ENCODE measurements at regions not wholly inside any gene's neighbourhood (a gene's known extent, or its start where the extent isn't known, plus 50 kb on each side); places are given as distances from the start of the nearest gene placed in this dataset.

GRCh38 chr7:124516911-124517310, 248.7 kb downstream of the GPR37 start:
- no peak for TF ChIP-seq SPI1 (IDR thresholded peaks at IDR 0.05; ENCODE audit: low read depth, low read length)
- no peak for TF ChIP-seq POLR2A (IDR thresholded peaks at IDR 0.05; ENCODE audit: low read depth, low read length)
- TF ChIP-seq POLR2AphosphoS5 (IDR thresholded peaks at IDR 0.05; ENCODE audit: low read depth, low read length): no peak
